B cell (primary cell): ENCODE measurements at regions not wholly inside any gene's neighbourhood (a gene's known extent, or its start where the extent isn't known, plus 50 kb on each side); places are given as distances from the start of the nearest gene placed in this dataset.

Experiments
- EZH2 ChIP-seq: IDR thresholded peaks from 2 replicates; pipeline ENCODE4 v1.6.1; 2012; ENCODE audit warnings: borderline replicate concordance, low read depth, mild to moderate bottlenecking, moderate library complexity, low read length; ENCODE audit not compliant: insufficient read depth, poor library complexity, severe bottlenecking
- TF ChIP-seq, protein P1 (sequence below): fragments of 200-600 bp; IDR thresholded peaks from one replicate; pipeline ENCODE4 v1.8.0; 2022; ENCODE audit warnings: antibody characterized with exemption, mild to moderate bottlenecking

GRCh38 chr16:6258056-6258455, 1074.6 kb upstream of the RBFOX1 start:
- TF ChIP-seq, protein P1, sequence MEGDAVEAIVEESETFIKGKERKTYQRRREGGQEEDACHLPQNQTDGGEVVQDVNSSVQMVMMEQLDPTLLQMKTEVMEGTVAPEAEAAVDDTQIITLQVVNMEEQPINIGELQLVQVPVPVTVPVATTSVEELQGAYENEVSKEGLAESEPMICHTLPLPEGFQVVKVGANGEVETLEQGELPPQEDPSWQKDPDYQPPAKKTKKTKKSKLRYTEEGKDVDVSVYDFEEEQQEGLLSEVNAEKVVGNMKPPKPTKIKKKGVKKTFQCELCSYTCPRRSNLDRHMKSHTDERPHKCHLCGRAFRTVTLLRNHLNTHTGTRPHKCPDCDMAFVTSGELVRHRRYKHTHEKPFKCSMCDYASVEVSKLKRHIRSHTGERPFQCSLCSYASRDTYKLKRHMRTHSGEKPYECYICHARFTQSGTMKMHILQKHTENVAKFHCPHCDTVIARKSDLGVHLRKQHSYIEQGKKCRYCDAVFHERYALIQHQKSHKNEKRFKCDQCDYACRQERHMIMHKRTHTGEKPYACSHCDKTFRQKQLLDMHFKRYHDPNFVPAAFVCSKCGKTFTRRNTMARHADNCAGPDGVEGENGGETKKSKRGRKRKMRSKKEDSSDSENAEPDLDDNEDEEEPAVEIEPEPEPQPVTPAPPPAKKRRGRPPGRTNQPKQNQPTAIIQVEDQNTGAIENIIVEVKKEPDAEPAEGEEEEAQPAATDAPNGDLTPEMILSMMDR, result no peak
- no peak for TF ChIP-seq EZH2
